K562 (cell line): ENCODE measurements at regions not wholly inside any gene's neighbourhood (a gene's known extent, or its start where the extent isn't known, plus 50 kb on each side); places are given as distances from the start of the nearest gene placed in this dataset.

Experiments
- ATAC-seq: fragments of 200-7000 bp; cut with Tn5 transposase; 3 replicates; pipeline ENCODE4 v1.9.1; 2020; ENCODE audit warnings: moderate library complexity
- BruUV-seq: library from RNA; stranded (reverse); fragments of 400-500 nt; replicated peaks from 2 replicates; lab custom pipeline; 2021; lab: Mats Ljungman, UMichigan
- CTCF ChIA-PET: fragments of 300-600 bp; formaldehyde crosslinking; extraction: SDS; loops from one replicate; lab custom pipeline; 2021; ENCODE audit warnings: low intra/inter-chr PET ratio; lab: Yijun Ruan, JAX
- POLR2A ChIA-PET: fragments of 300-600, 350-650 bp; sonication (Branson Sonifier 250); formaldehyde crosslinking; extraction: SDS; loops from one replicate; lab custom pipeline; 2021; ENCODE audit warnings: antibody characterized with exemption, inconsistent platforms; lab: Yijun Ruan, JAX
- DNase-seq, 4 experiments: peaks; one replicate each; pipeline versions ENCODE4 v3.0.0 to v3.0.0-alpha.2; 2011 to 2018; ENCODE audit warnings: low spot score in 3 of 4, mixed read lengths in 3 of 4; ENCODE audit errors: extremely low read depth in 1 of 4
- FAIRE-seq: peaks from 2 replicates; lab custom pipeline; 2011; peaks lifted over from hg19 to GRCh38; lab: Jason Lieb, UNC
- H2AFZ ChIP-seq: 2 replicates; pipeline ENCODE4 v1.6.0; 2011; ENCODE audit warnings: low read depth, low read length, control low read depth, inconsistent platforms
- H3K27ac ChIP-seq: fragments of 200-600 bp; 3 replicates; pipeline ENCODE4 v1.8.0; 2011; ENCODE audit warnings: low read depth, mild to moderate bottlenecking, control low read depth, inconsistent platforms, low read length, moderate library complexity, mixed read lengths; ENCODE audit errors: extremely low read depth
- H3K27me3 ChIP-seq, 2 experiments: fragments of 300-600 bp in 1 of 2; 2 replicates in 1 of 2; 3 replicates in 1 of 2; pipeline versions ENCODE4 v1.6.0 to v1.8.0; 2011; ENCODE audit warnings: inconsistent platforms in 2 of 2, low read length in 2 of 2, mild to moderate bottlenecking in 1 of 2, mixed read lengths in 1 of 2, moderate library complexity in 1 of 2; ENCODE audit not compliant: control insufficient read depth in 2 of 2, insufficient read depth in 2 of 2
- H3K36me3 ChIP-seq: fragments of 300-600 bp; 3 replicates; pipeline ENCODE4 v1.8.0; 2011; ENCODE audit warnings: mild to moderate bottlenecking, low read length, inconsistent platforms; ENCODE audit not compliant: control insufficient read depth, insufficient read depth
- H3K4me1 ChIP-seq, 2 experiments: fragments of 200-600 bp in 1 of 2; replicated peaks in 1 of 2; 2 replicates in 1 of 2; 3 replicates in 1 of 2; pipeline versions ENCODE4 v1.5.1 to v1.8.0; 2011; ENCODE audit warnings: inconsistent platforms in 2 of 2, low read length in 2 of 2, mild to moderate bottlenecking in 1 of 2, mixed read lengths in 1 of 2, moderate library complexity in 1 of 2; ENCODE audit not compliant: control insufficient read depth in 2 of 2, insufficient read depth in 2 of 2
- H3K4me2 ChIP-seq: 2 replicates; pipeline ENCODE4 v1.6.1; 2011; ENCODE audit warnings: low read length, control low read depth, inconsistent platforms, mixed read lengths; ENCODE audit not compliant: insufficient read depth
- H3K4me3 ChIP-seq: fragments of 200-600 bp; sonication (generic), shearing (Covaris generic); 2 replicates; pipeline ENCODE4 v1.5.1; 2016; ENCODE audit warnings: control low read depth, inconsistent platforms
- H3K79me2 ChIP-seq: fragments of 200-600 bp; 3 replicates; pipeline ENCODE4 v1.8.0; 2011; ENCODE audit warnings: low read length, inconsistent platforms; ENCODE audit not compliant: control insufficient read depth, insufficient read depth
- H3K9ac ChIP-seq, 2 experiments: 2 replicates each; pipeline versions ENCODE4 v1.6.0 to v1.6.1; 2011; ENCODE audit warnings: low read depth in 2 of 2, low read length in 2 of 2, control low read depth in 1 of 2, inconsistent platforms in 1 of 2, mild to moderate bottlenecking in 1 of 2, mixed read lengths in 1 of 2; ENCODE audit not compliant: insufficient read depth in 1 of 2
- H3K9me1 ChIP-seq: one replicate; pipeline ENCODE4 v1.6.0; 2011; ENCODE audit warnings: inconsistent platforms, mild to moderate bottlenecking, low read length, moderate library complexity; ENCODE audit not compliant: control insufficient read depth, insufficient read depth
- H3K9me3 ChIP-seq: replicated peaks from 2 replicates; pipeline ENCODE4 v1.5.1; 2011; ENCODE audit warnings: low read depth, low read length, inconsistent platforms; ENCODE audit not compliant: control insufficient read depth, insufficient read depth
- H4K20me1 ChIP-seq: replicated peaks from 2 replicates; pipeline ENCODE4 v1.6.1; 2011; ENCODE audit warnings: low read length, inconsistent platforms, mixed read lengths; ENCODE audit not compliant: control insufficient read depth, insufficient read depth
- ATF3 ChIP-seq, 2 experiments: fragments of 450-650 bp in 1 of 2; sonication (generic) in 1 of 2; formaldehyde crosslinking in 1 of 2; IDR thresholded peaks in 1 of 2; conservative IDR thresholded peaks in 1 of 2; 2 replicates each; pipeline versions ENCODE4 v1.6.1 to v1.8.1; 2016 to 2023; ENCODE audit warnings: mild to moderate bottlenecking in 2 of 2, moderate library complexity in 2 of 2, inconsistent platforms in 1 of 2, missing genetic modification reagents in 1 of 2
- BCOR ChIP-seq: fragments of 450-650 bp; IDR thresholded peaks from 2 replicates; pipeline ENCODE4 v1.6.1; 2016
- CEBPG ChIP-seq, 3 experiments: fragments of 200-800 bp in 1 of 3; sonication (Bioruptor generic) in 1 of 3; sonication (generic) in 1 of 3; formaldehyde crosslinking in 1 of 3; IDR thresholded peaks in 2 of 3; conservative IDR thresholded peaks in 1 of 3; 2 replicates each; pipeline versions ENCODE4 v1.6.1 to v1.8.0; 2016 to 2022; ENCODE audit warnings: missing compliant biosample characterization in 2 of 3, missing genetic modification characterization in 2 of 3, mild to moderate bottlenecking in 1 of 3, missing genetic modification reagents in 1 of 3
- E2F5 ChIP-seq: sonication (generic); formaldehyde crosslinking; IDR thresholded peaks from 2 replicates; pipeline ENCODE4 v1.8.0; 2022; ENCODE audit warnings: mild to moderate bottlenecking, missing genetic modification reagents
- E4F1 ChIP-seq: fragments of 250-450 bp; sonication (Bioruptor Pico); IDR thresholded peaks from 2 replicates; pipeline ENCODE4 v1.5.0; 2021; ENCODE audit warnings: mild to moderate bottlenecking, borderline replicate concordance
- GABPB1 ChIP-seq: sonication (generic); formaldehyde crosslinking; IDR thresholded peaks from 2 replicates; pipeline ENCODE4 v1.8.0; 2022; ENCODE audit warnings: mild to moderate bottlenecking, missing genetic modification reagents
- IRF9 ChIP-seq: fragments of 450-650 bp; IDR thresholded peaks from 2 replicates; pipeline ENCODE4 v1.6.1; 2016; ENCODE audit warnings: missing biosample characterization, missing genetic modification characterization
- MEF2A ChIP-seq: IDR thresholded peaks from 2 replicates; pipeline ENCODE4 v1.6.1; 2011; ENCODE audit warnings: low read depth, mild to moderate bottlenecking, low read length, moderate library complexity; ENCODE audit not compliant: control insufficient read depth
- POLR2G ChIP-seq: fragments of 200-400 bp; formaldehyde crosslinking; IDR thresholded peaks from 2 replicates; pipeline ENCODE4 v1.6.1; 2017; ENCODE audit warnings: low read depth, mild to moderate bottlenecking, antibody characterized with exemption, low read length, moderate library complexity
- RB1 ChIP-seq: fragments of 450-650 bp; IDR thresholded peaks from 2 replicates; pipeline ENCODE4 v1.6.1; 2017; ENCODE audit warnings: low read depth, mild to moderate bottlenecking
- RCOR1 ChIP-seq, 2 experiments: IDR thresholded peaks; 2 replicates each; pipeline ENCODE4 v1.6.1; 2012; ENCODE audit warnings: low read depth in 2 of 2, low read length in 2 of 2, borderline replicate concordance in 1 of 2, improper control_type of control experiment in 1 of 2
- TRIM24 ChIP-seq, 2 experiments: fragments of 450-650 bp; IDR thresholded peaks; 2 replicates each; pipeline ENCODE4 v1.6.1; 2016
- TRIM28 ChIP-seq: fragments of 450-650 bp; IDR thresholded peaks from 2 replicates; pipeline ENCODE4 v1.6.1; 2017
- ZBTB12 ChIP-seq: fragments of 250-450 bp; sonication (Bioruptor Pico); IDR thresholded peaks from 2 replicates; pipeline ENCODE4 v1.4.0; 2020
- ZNF253 ChIP-seq: fragments of 250-450 bp; sonication (Bioruptor Pico); conservative IDR thresholded peaks from 2 replicates; pipeline ENCODE4 v1.6.1; 2021; ENCODE audit warnings: mild to moderate bottlenecking
- ZSCAN32 ChIP-seq: fragments of 450-650 bp; formaldehyde crosslinking; IDR thresholded peaks from 2 replicates; pipeline ENCODE4 v1.4.0; 2020; ENCODE audit warnings: mild to moderate bottlenecking, moderate library complexity
- WGBS: fragments of 100-300 bp; shearing (Covaris generic); methylation state at CpG from one replicate; pipeline ENCODE4 v1.1.6; 2016; ENCODE audit warnings: low coverage, mixed read lengths; ENCODE audit not compliant: insufficient coverage; ENCODE audit errors: missing lambda C conversion rate; 5-methylcytosine and 5-hydroxymethylcytosine counted together
- in situ Hi-C: fragments of 300-500 bp; cut with MboI; formaldehyde crosslinking; loops from 4 replicates; pipeline ENCODE4 v1.15.0; 2018; ENCODE audit warnings: inconsistent platforms, mixed read lengths
- intact Hi-C: fragments of 100-400 bp; cut with micrococcal nuclease; formaldehyde crosslinking; loops from 2 replicates; pipeline ENCODE4 v1.14.2; 2022

- CTCF ChIA-PET = no interaction called here
- 42% methylated on average over 5 of the region's 5 CpGs for WGBS
- no peak overlapping the region for H3K9ac ChIP-seq
- ATAC-seq = no peak
- H3K27me3 ChIP-seq = no peaks in the 10 kb centered on the region
- H3K79me2 ChIP-seq = no peaks in the 10 kb centered on the region
- H3K9me3 ChIP-seq = no peaks in the 10 kb centered on the region; the same call in none of the 2 replicates
- H3K9me1 ChIP-seq = no peaks in the 10 kb centered on the region
- no peak for DNase-seq
- peaks cover 7 to 18% of the 10 kb centered on the region in 2 experiments for H3K4me1 ChIP-seq
- BruUV-seq = no TSS peak
- no peaks in the 10 kb centered on the region for H4K20me1 ChIP-seq
- H3K27ac ChIP-seq = no peak overlapping the region
- H2AFZ ChIP-seq = no peak overlapping the region
- H3K4me2 ChIP-seq = no peak overlapping the region
- in situ Hi-C loops = no loop called here
- intact Hi-C loops = no loop called here
- no peaks in the 10 kb centered on the region for H3K36me3 ChIP-seq
- POLR2A ChIA-PET = no interaction called here
- H3K4me3 ChIP-seq = no peak overlapping the region
- FAIRE-seq = no peak
- TF ChIP-seq BCOR (no peak), IRF9 (tag) (peak; percentile 31; the same call in 1 of the 2 replicates), E2F5 (no peak), RCOR1 (IDR thresholded peaks at IDR 0.05; ENCODE audit: borderline replicate concordance in 1 of 2, low read depth in 2 of 2, low read length in 2 of 2) (no peak), RB1 (no peak), POLR2G (no peak), MEF2A (no peak), ZSCAN32 (CRISPR knock-in tag) (peak; percentile 53; the same call in 1 of the 2 replicates), TRIM28 (no peak), GABPB1 (CRISPR knock-in tag) (no peak), CEBPG (CRISPR knock-in tag; IDR thresholded peaks at IDR 0.05) (peak; percentile 58), CEBPG (tag; conservative IDR thresholded peaks at IDR 0.05 in 1 of 2, IDR thresholded peaks at IDR 0.05 in 1 of 2) (peak; percentile 95 to 97), ZNF253 (CRISPR knock-in tag) (no peak), E4F1 (CRISPR knock-in tag) (no peak), ATF3 (IDR thresholded peaks at IDR 0.05) (peak; percentile 89), ATF3 (CRISPR knock-in tag; conservative IDR thresholded peaks at IDR 0.05) (no peak), ZBTB12 (CRISPR knock-in tag) (no peak), TRIM24 (IDR thresholded peaks at IDR 0.05) (peak; percentile 44 to 82; a peak in 2 of 4 replicates)
Measured at GRCh38 chr7:25930492-25931048, 221.4 kb upstream of the NFE2L3 start.
